Loucy (cell line): ENCODE measurements at regions not wholly inside any gene's neighbourhood (a gene's known extent, or its start where the extent isn't known, plus 50 kb on each side); places are given as distances from the start of the nearest gene placed in this dataset.

Experiments
- CTCF ChIP-seq: fragments of 200-600 bp; sonication (generic); conservative IDR thresholded peaks from 2 replicates; pipeline ENCODE4 v1.5.1; 2014; ENCODE audit warnings: mild to moderate bottlenecking, antibody characterized with exemption, low read length
- EZH2phosphoT487 ChIP-seq: fragments of 200-600 bp; IDR thresholded peaks from 2 replicates; pipeline ENCODE4 v1.6.1; 2018; ENCODE audit warnings: antibody characterized with exemption, mild to moderate bottlenecking, moderate library complexity, borderline replicate concordance

GRCh38 chr5:158308429-158309025 lies 449.6 kb upstream of the CLINT1 start:
- no peak for TF ChIP-seq CTCF
- no peak for TF ChIP-seq EZH2phosphoT487
